Trophoblast cell (in vitro differentiated cells and primary cell): ENCODE measurements at regions not wholly inside any gene's neighbourhood (a gene's known extent, or its start where the extent isn't known, plus 50 kb on each side); places are given as distances from the start of the nearest gene placed in this dataset.

Experiments used
- DNase-seq, 2 donors: peaks; one replicate each; pipeline ENCODE4 v3.0.0-alpha.2; 2016
- H2AFZ ChIP-seq: 2 replicates; pipeline ENCODE4 v1.6.1; 2013; ENCODE audit warnings: low read length, moderate library complexity, mild to moderate bottlenecking; ENCODE audit not compliant: insufficient read depth, poor library complexity
- H2AK5ac ChIP-seq: 2 replicates; pipeline ENCODE4 v1.6.1; 2013; ENCODE audit warnings: mild to moderate bottlenecking, low read length
- H2BK120ac ChIP-seq: 2 replicates; pipeline ENCODE4 v1.6.1; 2013; ENCODE audit warnings: low read length, mild to moderate bottlenecking, moderate library complexity; ENCODE audit not compliant: insufficient read depth, poor library complexity
- H2BK12ac ChIP-seq: 2 replicates; pipeline ENCODE4 v1.6.1; 2013; ENCODE audit warnings: mild to moderate bottlenecking, low read length, moderate library complexity
- H2BK5ac ChIP-seq: 2 replicates; pipeline ENCODE4 v1.6.1; 2013; ENCODE audit warnings: low read length, low read depth, moderate library complexity, mild to moderate bottlenecking; ENCODE audit not compliant: poor library complexity
- H3K14ac ChIP-seq: 2 replicates; pipeline ENCODE4 v1.6.1; 2013; ENCODE audit warnings: mild to moderate bottlenecking, low read length
- H3K18ac ChIP-seq: 2 replicates; pipeline ENCODE4 v1.6.1; 2013; ENCODE audit warnings: mild to moderate bottlenecking, low read length
- H3K23ac ChIP-seq: 2 replicates; pipeline ENCODE4 v1.6.1; 2013; ENCODE audit warnings: low read length
- H3K27ac ChIP-seq: 2 replicates; pipeline ENCODE4 v1.5.1; 2013; ENCODE audit warnings: low read depth, mild to moderate bottlenecking, inconsistent platforms, low read length, moderate library complexity
- H3K27me3 ChIP-seq: 2 replicates; pipeline ENCODE4 v1.6.1; 2013; ENCODE audit warnings: inconsistent platforms, mild to moderate bottlenecking, low read length, moderate library complexity; ENCODE audit not compliant: insufficient read depth
- H3K36me3 ChIP-seq, 2 experiments: 1 replicate in 1 of 2; 2 replicates in 1 of 2; pipeline ENCODE4 v1.6.1; 2013; ENCODE audit warnings: low read length in 2 of 2, mild to moderate bottlenecking in 2 of 2, moderate library complexity in 1 of 2; ENCODE audit not compliant: insufficient read depth in 2 of 2, control insufficient read depth in 1 of 2
- H3K4ac ChIP-seq: 2 replicates; pipeline ENCODE4 v1.6.1; 2013; ENCODE audit warnings: low read depth, mild to moderate bottlenecking, low read length, moderate library complexity
- H3K4me1 ChIP-seq, 2 experiments: 1 replicate in 1 of 2; 2 replicates in 1 of 2; pipeline ENCODE4 v1.6.1; 2013; ENCODE audit warnings: low read length in 2 of 2, mild to moderate bottlenecking in 2 of 2, moderate library complexity in 1 of 2; ENCODE audit not compliant: insufficient read depth in 2 of 2, control insufficient read depth in 1 of 2
- H3K4me2 ChIP-seq: 2 replicates; pipeline ENCODE4 v1.6.1; 2013; ENCODE audit warnings: inconsistent platforms, mild to moderate bottlenecking, low read length, moderate library complexity
- H3K4me3 ChIP-seq: 2 replicates; pipeline ENCODE4 v1.5.1; 2013; ENCODE audit warnings: mild to moderate bottlenecking, low read depth, low read length, inconsistent platforms
- H3K79me1 ChIP-seq: one replicate; pipeline ENCODE4 v1.6.1; 2013; ENCODE audit warnings: low read length
- H3K79me2 ChIP-seq: 2 replicates; pipeline ENCODE4 v1.6.1; 2013; ENCODE audit warnings: low read length, mild to moderate bottlenecking; ENCODE audit not compliant: control insufficient read depth, insufficient read depth, poor library complexity
- H3K9ac ChIP-seq: 2 replicates; pipeline ENCODE4 v1.6.1; 2013; ENCODE audit warnings: mild to moderate bottlenecking, low read length
- H3K9me3 ChIP-seq: 2 replicates; pipeline ENCODE4 v1.6.1; 2013; ENCODE audit warnings: low read depth, mild to moderate bottlenecking, control low read depth, inconsistent platforms, low read length; ENCODE audit not compliant: insufficient read depth
- H4K12ac ChIP-seq: 2 replicates; pipeline ENCODE4 v1.6.1; 2013; ENCODE audit warnings: low read depth, mild to moderate bottlenecking, low read length, moderate library complexity
- H4K8ac ChIP-seq: 2 replicates; pipeline ENCODE4 v1.6.1; 2013; ENCODE audit warnings: low read depth, mild to moderate bottlenecking, low read length, moderate library complexity
- H4K91ac ChIP-seq: one replicate; pipeline ENCODE4 v1.6.1; 2013; ENCODE audit warnings: low read depth, mild to moderate bottlenecking, low read length, moderate library complexity
- WGBS: extraction: QIAGEN DNeasy Blood & Tissue Kit; methylation state at CpG from one replicate; pipeline ENCODE4 v1.1.7; 2013; ENCODE audit warnings: missing lambda C conversion rate; ENCODE audit not compliant: insufficient read length, insufficient coverage; ENCODE audit errors: extremely low coverage; 5-methylcytosine and 5-hydroxymethylcytosine counted together

- Histone ChIP-seq H3K79me1 (no peaks in the 10 kb centered on the region), H3K4me1 (no peaks in the 10 kb centered on the region), H2BK12ac (no peak overlapping the region), H4K8ac (no peak overlapping the region), H4K12ac (no peak overlapping the region), H4K91ac (no peak overlapping the region), H3K4ac (no peak overlapping the region), H3K14ac (no peak overlapping the region), H3K4me3 (no peak overlapping the region), H3K27ac (no peak overlapping the region), H2BK5ac (no peak overlapping the region), H2AK5ac (no peak overlapping the region), H2AFZ (no peak overlapping the region), H3K36me3 (no peaks in the 10 kb centered on the region), H3K23ac (no peak overlapping the region), H3K4me2 (no peak overlapping the region), H2BK120ac (no peak overlapping the region), H3K79me2 (no peaks in the 10 kb centered on the region), H3K9me3 (no peaks in the 10 kb centered on the region), H3K9ac (no peak overlapping the region), H3K27me3 (no peaks in the 10 kb centered on the region), H3K18ac (no peak overlapping the region)
- DNase-seq, result no peak
- no CpG with 5 or more reads among the region's 6 CpGs for WGBS
These were observed 74.0 kb upstream of the SLC30A5 start for GRCh38 chr5:69019668-69020375.

DNA sequence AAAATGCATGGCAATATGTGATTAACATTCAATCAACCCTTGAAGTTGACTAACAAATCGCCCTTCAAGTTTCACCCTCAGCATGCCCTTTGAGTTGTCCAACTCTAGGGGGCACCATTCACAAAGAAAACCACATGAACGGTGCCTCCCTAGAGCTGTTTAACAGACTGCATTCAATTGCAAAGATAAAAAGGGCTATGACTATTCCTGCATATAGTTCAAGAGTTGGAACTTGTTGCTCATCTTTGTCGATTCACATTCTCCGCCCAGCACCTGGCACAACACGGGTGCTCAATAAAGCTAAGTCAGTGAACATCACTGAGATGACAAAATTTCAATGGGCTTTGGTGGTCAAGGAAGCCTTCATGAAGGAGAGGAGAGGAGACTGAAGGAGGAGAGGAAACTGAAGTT, 69.6 kb upstream of the SLC30A5 start:
- H4K8ac ChIP-seq, result no peak overlapping the region
- no peaks in the 10 kb centered on the region for H3K79me1 ChIP-seq
- no peak overlapping the region for H2AK5ac ChIP-seq
- H3K23ac ChIP-seq, result no peak overlapping the region
- no CpG with 5 or more reads among the region's 5 CpGs for WGBS
- no peak overlapping the region for H2BK5ac ChIP-seq
- H3K27ac ChIP-seq, result no peak overlapping the region
- no peaks in the 10 kb centered on the region for H3K9me3 ChIP-seq
- no peak overlapping the region for H4K91ac ChIP-seq
- DNase-seq, result peak; percentile 15 to 78
- no peak overlapping the region for H3K4me3 ChIP-seq
- H4K12ac ChIP-seq, result no peak overlapping the region
- no peak overlapping the region for H3K4ac ChIP-seq
- no peak overlapping the region for H3K14ac ChIP-seq
- no peak overlapping the region for H2BK12ac ChIP-seq
- H3K79me2 ChIP-seq, result no peaks in the 10 kb centered on the region
- no peak overlapping the region for H3K9ac ChIP-seq
- H3K4me2 ChIP-seq, result no peak overlapping the region
- no peaks in the 10 kb centered on the region for H3K27me3 ChIP-seq
- H2BK120ac ChIP-seq, result no peak overlapping the region
- H3K18ac ChIP-seq, result no peak overlapping the region
- no peaks in the 10 kb centered on the region for H3K4me1 ChIP-seq
- no peaks in the 10 kb centered on the region for H3K36me3 ChIP-seq
- no peak overlapping the region for H2AFZ ChIP-seq

- Histone ChIP-seq H3K36me3 (no peaks in the 10 kb centered on the region), H2AK5ac (no peak overlapping the region), H3K27ac (no peak overlapping the region), H3K4me2 (no peak overlapping the region), H3K4ac (no peak overlapping the region), H3K9me3 (no peaks in the 10 kb centered on the region), H3K79me1 (no peaks in the 10 kb centered on the region), H3K14ac (no peak overlapping the region), H3K18ac (no peak overlapping the region), H3K4me1 (no peaks in the 10 kb centered on the region), H2BK5ac (no peak overlapping the region), H3K23ac (no peak overlapping the region), H2AFZ (no peak overlapping the region), H2BK120ac (no peak overlapping the region), H4K8ac (no peak overlapping the region), H3K4me3 (no peak overlapping the region), H3K9ac (no peak overlapping the region), H2BK12ac (no peak overlapping the region), H4K12ac (no peak overlapping the region), H4K91ac (no peak overlapping the region), H3K79me2 (no peaks in the 10 kb centered on the region), H3K27me3 (no peaks in the 10 kb centered on the region)
- whole genome bisulfite sequencing, result no CpG with 5 or more reads among the region's 1 CpG
- DNase-seq, result no peak
These were observed 64.5 kb upstream of the SLC30A5 start for GRCh38 chr5:69029292-69029691.

DNA sequence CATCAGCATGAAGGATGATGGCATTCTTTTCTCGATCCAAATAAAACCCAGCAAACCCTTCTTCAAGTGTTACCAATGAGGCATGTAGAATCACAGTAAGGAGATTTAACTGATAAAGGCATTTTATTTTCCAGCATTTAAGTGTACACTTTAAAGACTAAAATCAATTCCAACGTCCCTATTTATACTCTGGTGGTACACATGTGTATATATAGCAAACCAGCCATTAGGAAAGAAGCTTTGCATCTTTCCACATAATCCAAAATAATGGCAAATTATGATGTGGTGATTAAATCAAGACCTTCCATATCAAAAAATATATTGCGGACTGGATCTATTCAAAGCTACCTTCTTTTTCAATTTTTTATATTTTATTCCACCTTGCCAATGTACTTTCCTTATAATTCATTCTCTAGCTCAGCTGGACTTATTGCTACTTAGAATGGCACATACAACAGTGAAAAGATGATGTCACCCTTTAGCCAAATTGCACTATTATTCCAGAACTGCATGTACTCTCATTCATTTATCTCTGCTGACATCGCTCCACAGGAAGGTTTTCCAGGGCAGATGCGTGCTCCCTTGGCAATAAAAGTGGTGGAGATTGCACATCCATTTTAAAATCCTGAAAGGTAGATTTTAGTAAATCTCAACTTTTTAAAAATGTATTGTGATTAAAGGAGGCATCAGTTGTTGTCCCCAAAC, 63.3 kb upstream of the SLC30A5 start:
- Histone ChIP-seq H3K27me3 (no peaks in the 10 kb centered on the region), H2BK120ac (no peak overlapping the region), H3K36me3 (no peaks in the 10 kb centered on the region), H3K18ac (no peak overlapping the region), H4K8ac (no peak overlapping the region), H2BK5ac (no peak overlapping the region), H3K4me1 (no peaks in the 10 kb centered on the region), H2AFZ (no peak overlapping the region), H3K4ac (no peak overlapping the region), H2BK12ac (no peak overlapping the region), H3K4me2 (no peak overlapping the region), H3K4me3 (no peak overlapping the region), H3K79me1 (no peaks in the 10 kb centered on the region), H3K9me3 (no peaks in the 10 kb centered on the region), H3K27ac (no peak overlapping the region), H2AK5ac (no peak overlapping the region), H3K9ac (no peak overlapping the region), H3K14ac (no peak overlapping the region), H3K79me2 (no peaks in the 10 kb centered on the region), H3K23ac (no peak overlapping the region), H4K12ac (no peak overlapping the region), H4K91ac (no peak overlapping the region)
- DNase-seq, result no peak
- no CpG with 5 or more reads among the region's 5 CpGs for WGBS
